H1 (cell line): ENCODE measurements at regions not wholly inside any gene's neighbourhood (a gene's known extent, or its start where the extent isn't known, plus 50 kb on each side); places are given as distances from the start of the nearest gene placed in this dataset.

Source experiments
- RNF2 ChIP-seq: fragments of 200-900, 300-1000 bp; sonication (generic); IDR thresholded peaks from 2 replicates; pipeline ENCODE4 v1.7.1; 2016; ENCODE audit warnings: borderline replicate concordance, low read depth, mild to moderate bottlenecking, antibody characterized with exemption, low read length; ENCODE audit not compliant: poor library complexity, severe bottlenecking; ENCODE audit errors: missing control alignments

GRCh38 chr2:238666543-238666942 is 181.3 kb upstream of the TWIST2 start (continued):
- no peak for TF ChIP-seq RNF2
- TF ChIP-seq, all 59 proteins: peak for 0
